OCI-LY3 (cell line): ENCODE measurements at regions not wholly inside any gene's neighbourhood (a gene's known extent, or its start where the extent isn't known, plus 50 kb on each side); places are given as distances from the start of the nearest gene placed in this dataset.

Experiments used
- H2AFZ ChIP-seq: fragments of 200-600, 300-600 bp; shearing (Covaris generic); 2 replicates; pipeline ENCODE4 v1.6.0; 2014; ENCODE audit warnings: antibody characterized with exemption, low read depth, low read length
- H3K27ac ChIP-seq: fragments of 200-600, 300-600 bp; sonication (generic); 2 replicates; pipeline ENCODE4 v1.5.1; 2014; ENCODE audit warnings: mild to moderate bottlenecking, low read length, moderate library complexity, mixed read lengths
- H3K27me3 ChIP-seq: fragments of 200-600, 300-600 bp; sonication (generic); 2 replicates; pipeline ENCODE4 v1.6.1; 2014; ENCODE audit warnings: low read depth, low read length, mixed read lengths
- H3K36me3 ChIP-seq: fragments of 200-600, 300-600 bp; sonication (generic); replicated peaks from 2 replicates; pipeline ENCODE3; 2014; ENCODE audit warnings: low read depth, low read length, mixed read lengths
- H3K4me1 ChIP-seq: fragments of 300-600, 200-600 bp; sonication (generic); 2 replicates; pipeline ENCODE4 v1.6.1; 2014; ENCODE audit warnings: low read length, mixed read lengths
- H3K4me2 ChIP-seq: fragments of 200-600, 300-600 bp; sonication (generic); 2 replicates; pipeline ENCODE4 v1.6.1; 2014; ENCODE audit warnings: low read length, mixed read lengths
- H3K4me3 ChIP-seq: fragments of 300-600, 200-600 bp; sonication (generic); 2 replicates; pipeline ENCODE4 v1.5.1; 2014; ENCODE audit warnings: antibody characterized with exemption, mild to moderate bottlenecking, low read length, moderate library complexity
- H3K79me2 ChIP-seq: fragments of 300-600, 200-600 bp; shearing (Covaris generic); 2 replicates; pipeline ENCODE4 v1.6.1; 2014; ENCODE audit warnings: mild to moderate bottlenecking, low read length, mixed read lengths
- H3K9ac ChIP-seq: fragments of 300-600, 200-600 bp; shearing (Covaris generic); 2 replicates; pipeline ENCODE4 v1.6.0; 2014; ENCODE audit warnings: mild to moderate bottlenecking, low read length, moderate library complexity
- H3K9me3 ChIP-seq: fragments of 200-600, 300-600 bp; shearing (Covaris generic); 2 replicates; pipeline ENCODE4 v1.6.1; 2014; ENCODE audit warnings: low read length, mixed read lengths; ENCODE audit not compliant: insufficient read depth
- H4K20me1 ChIP-seq: fragments of 200-600, 300-600 bp; sonication (generic); 2 replicates; pipeline ENCODE4 v1.6.1; 2016; ENCODE audit warnings: low read length, mixed read lengths; ENCODE audit not compliant: insufficient read depth
- CTCF ChIP-seq: fragments of 200-600, 300-600 bp; sonication (generic); IDR thresholded peaks from 2 replicates; pipeline ENCODE4 v1.5.1; 2014; ENCODE audit warnings: antibody characterized with exemption, low read length, low read depth
- EZH2phosphoT487 ChIP-seq: fragments of 200-600 bp; shearing (Covaris generic); IDR thresholded peaks from 2 replicates; pipeline ENCODE4 v1.6.1; 2018; ENCODE audit warnings: antibody characterized with exemption, mixed run types, low read depth

DNA sequence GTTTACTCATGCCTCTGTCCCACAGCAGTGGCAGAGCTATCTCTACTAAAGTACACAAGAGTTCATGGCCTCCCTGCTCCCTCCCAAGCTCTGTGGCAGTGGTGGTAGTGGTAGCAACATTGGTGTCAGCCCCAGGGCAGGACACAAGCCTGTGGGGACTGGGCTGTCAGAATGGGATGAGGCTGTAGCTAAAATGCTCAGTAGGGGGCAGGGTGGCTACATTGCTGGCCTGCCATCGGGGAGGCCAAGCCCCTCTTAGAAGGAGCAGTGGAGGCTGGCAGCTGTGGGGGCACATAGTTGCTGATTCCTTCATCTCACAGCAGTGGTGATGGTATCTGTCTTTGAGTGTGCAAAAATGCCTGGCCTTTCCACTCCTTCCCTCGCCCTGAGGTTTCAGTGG, 461.7 kb downstream of the PCDH18 start:
- H3K4me3 ChIP-seq = no peak overlapping the region
- H3K4me2 ChIP-seq = no peak overlapping the region
- H3K4me1 ChIP-seq = no peaks in the 10 kb centered on the region
- no peak overlapping the region for H3K27ac ChIP-seq
- H3K27me3 ChIP-seq = no peaks in the 10 kb centered on the region
- no peaks in the 10 kb centered on the region for H3K79me2 ChIP-seq
- no peaks in the 10 kb centered on the region for H4K20me1 ChIP-seq
- H2AFZ ChIP-seq = peak overlapping the region; percentile 15; the same call in 1 of the 2 replicates
- H3K9me3 ChIP-seq = peaks cover 2% of the 10 kb centered on the region; the same call in 1 of the 2 replicates
- no peaks in the 10 kb centered on the region for H3K36me3 ChIP-seq
- H3K9ac ChIP-seq = no peak overlapping the region
- no peak for TF ChIP-seq EZH2phosphoT487
- TF ChIP-seq CTCF = peak; percentile 24

GRCh38 chr4:137069473-137069872, 462.8 kb downstream of the PCDH18 start:
- Histone ChIP-seq H2AFZ (no peak overlapping the region), H3K36me3 (no peaks in the 10 kb centered on the region), H3K4me2 (no peak overlapping the region), H4K20me1 (no peaks in the 10 kb centered on the region), H3K9me3 (no peaks in the 10 kb centered on the region), H3K27me3 (no peaks in the 10 kb centered on the region), H3K4me1 (no peaks in the 10 kb centered on the region), H3K79me2 (no peaks in the 10 kb centered on the region), H3K27ac (no peak overlapping the region), H3K4me3 (no peak overlapping the region), H3K9ac (no peak overlapping the region)
- peak; percentile 32 for TF ChIP-seq CTCF
- no peak for TF ChIP-seq EZH2phosphoT487

GRCh38 chr4:137067735-137068134, 464.6 kb downstream of the PCDH18 start:
- no peak overlapping the region for H3K4me3 ChIP-seq
- H3K9ac ChIP-seq = no peak overlapping the region
- no peak overlapping the region for H3K27ac ChIP-seq
- H3K27me3 ChIP-seq = no peaks in the 10 kb centered on the region
- no peak overlapping the region for H2AFZ ChIP-seq
- H3K9me3 ChIP-seq = no peaks in the 10 kb centered on the region
- no peaks in the 10 kb centered on the region for H3K36me3 ChIP-seq
- no peaks in the 10 kb centered on the region for H3K4me1 ChIP-seq
- no peak overlapping the region for H3K4me2 ChIP-seq
- no peaks in the 10 kb centered on the region for H3K79me2 ChIP-seq
- H4K20me1 ChIP-seq = no peaks in the 10 kb centered on the region
- TF ChIP-seq EZH2phosphoT487 (no peak), CTCF (no peak)

DNA sequence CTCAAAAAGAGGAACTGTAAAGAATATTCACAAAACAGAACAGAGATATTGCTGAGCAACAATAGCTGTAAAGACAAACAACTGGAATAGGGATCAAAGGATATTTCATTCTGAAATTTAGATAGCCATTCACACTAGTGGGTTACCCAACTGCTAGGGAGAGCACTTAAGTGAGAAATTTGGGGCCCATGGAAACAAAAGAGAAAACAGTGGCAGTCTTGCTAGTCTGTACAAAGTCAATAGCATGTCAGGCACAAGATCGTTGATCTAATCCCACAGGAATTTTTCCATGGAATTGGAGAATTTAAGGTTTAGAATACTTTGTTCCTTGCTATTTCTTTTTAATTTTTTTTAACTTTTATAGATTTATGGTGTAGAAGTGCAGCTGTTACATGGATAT, 467.0 kb downstream of the PCDH18 start:
- Histone ChIP-seq H3K79me2 (no peaks in the 10 kb centered on the region), H3K4me2 (no peak overlapping the region), H4K20me1 (no peaks in the 10 kb centered on the region), H3K27me3 (no peaks in the 10 kb centered on the region), H3K9me3 (no peaks in the 10 kb centered on the region), H2AFZ (no peak overlapping the region), H3K4me1 (no peaks in the 10 kb centered on the region), H3K27ac (no peak overlapping the region), H3K4me3 (no peak overlapping the region), H3K36me3 (no peaks in the 10 kb centered on the region), H3K9ac (no peak overlapping the region)
- TF ChIP-seq EZH2phosphoT487 (no peak), CTCF (no peak)
